ENCODE measurements at regions not wholly inside any gene's neighbourhood (a gene's known extent, or its start where the extent isn't known, plus 50 kb on each side); places are given as distances from the start of the nearest gene placed in this dataset.

GRCh38 chr13:22652796-22653195 lies 528.0 kb upstream of the SGCG start:
- H3K27ac ChIP-seq: no peak overlapping the region
- TF ChIP-seq CTCF (conservative IDR thresholded peaks at IDR 0.05): no peak

- TF ChIP-seq CTCF (conservative IDR thresholded peaks at IDR 0.05): no peak
Measured at GRCh38 chr13:22653866-22654265, 526.9 kb upstream of the SGCG start.

GRCh38 chr13:22655106-22655852 lies 525.5 kb upstream of the SGCG start:
- no peak overlapping the region for H3K27ac ChIP-seq
- TF ChIP-seq CTCF (conservative IDR thresholded peaks at IDR 0.05): no peak

More at GRCh38 chr13:22653866-22654265, 526.9 kb upstream of the SGCG start:
- no peak overlapping the region for H3K27ac ChIP-seq

- H3K27ac ChIP-seq: no peak overlapping the region
Measured at GRCh38 chr13:22662771-22663170, 518.0 kb upstream of the SGCG start.

GRCh38 chr13:22665506-22665905 lies 515.3 kb upstream of the SGCG start:
- H3K27ac ChIP-seq: no peak overlapping the region
- TF ChIP-seq CTCF (conservative IDR thresholded peaks at IDR 0.05): no peak

More at GRCh38 chr13:22662771-22663170, 518.0 kb upstream of the SGCG start:
- TF ChIP-seq CTCF (conservative IDR thresholded peaks at IDR 0.05): no peak

GRCh38 chr13:22690756-22691155 lies 490.0 kb upstream of the SGCG start:
- no peak overlapping the region for H3K27ac ChIP-seq
- TF ChIP-seq CTCF (conservative IDR thresholded peaks at IDR 0.05): no peak

- no peak for TF ChIP-seq CTCF (conservative IDR thresholded peaks at IDR 0.05)
Measured at GRCh38 chr13:22693691-22694090, 487.1 kb upstream of the SGCG start.

More at GRCh38 chr13:22693691-22694090, 487.1 kb upstream of the SGCG start:
- no peak overlapping the region for H3K27ac ChIP-seq
